Natural killer cell (primary cell): ENCODE measurements at regions not wholly inside any gene's neighbourhood (a gene's known extent, or its start where the extent isn't known, plus 50 kb on each side); places are given as distances from the start of the nearest gene placed in this dataset.
A peak's percentile ranks its signal among the peaks of the same experiment; 100 is the strongest.

ENCODE experiments used
- ATAC-seq, 3 donors: fragments of 150-1000 bp in 2 of 3; fragments of 200-7000 bp in 1 of 3; cut with Tn5 transposase; 1 replicate in 1 of 3; 2 replicates in 2 of 3; pipeline ENCODE4 v1.10.0; 2021; ENCODE audit warnings: mild to moderate bottlenecking in 2 of 3, moderate library complexity in 2 of 3
- DNase-seq, 2 donors: peaks; one replicate each; pipeline versions ENCODE4 v3.0.0 to v3.0.0-alpha.2; 2013 to 2021; ENCODE audit warnings: mixed read lengths in 1 of 2
- H3K27ac ChIP-seq: one replicate; pipeline ENCODE4 v1.5.1; 2013; ENCODE audit warnings: mild to moderate bottlenecking, low read length
- H3K27me3 ChIP-seq: one replicate; pipeline ENCODE4 v1.6.1; 2013; ENCODE audit warnings: low read length; ENCODE audit not compliant: control insufficient read depth, insufficient read depth
- H3K36me3 ChIP-seq: one replicate; pipeline ENCODE4 v1.6.1; 2013; ENCODE audit warnings: low read length; ENCODE audit not compliant: control insufficient read depth, insufficient read depth
- H3K4me1 ChIP-seq: one replicate; pipeline ENCODE4 v1.6.1; 2013; ENCODE audit warnings: low read length; ENCODE audit not compliant: control insufficient read depth, insufficient read depth
- H3K4me3 ChIP-seq: one replicate; pipeline ENCODE4 v1.5.1; 2013; ENCODE audit warnings: low read length
- H3K9me3 ChIP-seq: one replicate; pipeline ENCODE4 v1.6.1; 2013; ENCODE audit warnings: low read length; ENCODE audit not compliant: control insufficient read depth, insufficient read depth
- H3K27ac Mint-ChIP-seq, 2 donors: one replicate each; pipeline ENCODE4 v1.8.0; 2022; ENCODE audit warnings: mild to moderate bottlenecking in 2 of 2, mixed read lengths in 2 of 2, moderate library complexity in 1 of 2
- H3K27me3 Mint-ChIP-seq, 2 donors: one replicate each; pipeline ENCODE4 v1.8.0; 2022; ENCODE audit warnings: low read depth in 2 of 2, mixed read lengths in 2 of 2
- H3K36me3 Mint-ChIP-seq: one replicate; pipeline ENCODE4 v1.8.0; 2022; ENCODE audit warnings: mixed read lengths
- H3K4me1 Mint-ChIP-seq, 2 donors: one replicate each; pipeline ENCODE4 v1.8.0; 2022; ENCODE audit warnings: mixed read lengths in 2 of 2
- H3K4me3 Mint-ChIP-seq: one replicate; pipeline ENCODE4 v1.8.0; 2022; ENCODE audit warnings: mild to moderate bottlenecking, moderate library complexity, mixed read lengths
- H3K9me3 Mint-ChIP-seq, 2 donors: one replicate each; pipeline ENCODE4 v1.8.0; 2022; ENCODE audit warnings: mixed read lengths in 2 of 2
- WGBS: methylation state at CpG from one replicate; pipeline ENCODE4 v1.1.7; 2013; ENCODE audit warnings: missing lambda C conversion rate; ENCODE audit not compliant: insufficient coverage; 5-methylcytosine and 5-hydroxymethylcytosine counted together
- intact Hi-C: fragments of 100-400 bp; cut with micrococcal nuclease; formaldehyde crosslinking; loops from one replicate; pipeline ENCODE4 v1.14.2; 2022
- TF ChIP-seq, protein P1 (sequence below): fragments of 200-600 bp; IDR thresholded peaks from one replicate; pipeline ENCODE4 v1.8.0; 2022; ENCODE audit warnings: antibody characterized with exemption

DNA sequence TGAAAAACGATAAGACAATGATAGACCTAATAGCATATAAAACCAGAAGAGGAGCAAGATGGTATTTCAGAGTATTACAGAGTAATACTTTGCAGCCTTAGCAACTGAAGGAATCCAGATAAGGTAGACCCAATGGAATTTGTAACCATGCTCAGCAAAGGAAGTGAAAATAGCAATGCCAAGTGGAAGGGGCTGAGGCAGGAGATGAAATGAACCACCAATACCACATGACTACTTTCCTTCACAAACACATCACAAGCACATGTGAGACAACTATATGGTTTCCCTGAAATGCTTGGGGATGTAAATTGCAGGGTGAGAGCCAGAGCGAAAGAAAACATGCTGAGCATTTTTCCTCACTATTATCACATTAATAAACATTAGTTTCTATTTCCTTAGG is 79.8 kb upstream of the MELK start:
- intact Hi-C loops: no loop called here
- peak overlapping the region; percentile 59 to 78 for H3K27ac Mint-ChIP-seq

DNA sequence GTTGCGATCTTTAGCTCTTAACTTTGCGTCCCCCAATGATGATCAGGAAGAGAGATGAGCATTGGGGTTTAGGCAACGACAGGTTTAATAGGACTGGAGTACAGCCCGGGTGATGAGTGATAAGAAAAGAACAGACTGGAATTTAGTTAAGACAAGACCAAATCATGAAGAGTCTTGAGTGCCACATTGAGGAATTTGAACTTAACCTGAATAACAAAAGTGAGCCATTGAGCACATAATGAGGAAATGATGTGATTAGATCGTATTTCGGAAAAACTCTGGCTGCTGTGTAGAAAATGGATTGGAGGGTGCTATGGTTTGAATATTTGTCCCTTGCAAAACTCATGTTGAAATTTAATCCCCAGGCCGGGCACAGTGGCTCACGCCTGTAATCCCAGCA is 83.2 kb upstream of the MELK start:
- H3K27me3 Mint-ChIP-seq: no peaks in the 10 kb centered on the region
- no peaks in the 10 kb centered on the region for H3K9me3 Mint-ChIP-seq
- Histone ChIP-seq H3K36me3 (no peaks in the 10 kb centered on the region), H3K4me1 (peaks cover 36% of the 10 kb centered on the region), H3K27ac (no peak overlapping the region), H3K9me3 (no peaks in the 10 kb centered on the region), H3K27me3 (no peaks in the 10 kb centered on the region), H3K4me3 (no peak overlapping the region)
- H3K4me1 Mint-ChIP-seq: peaks cover 50 to 57% of the 10 kb centered on the region in 2 donors
- ATAC-seq (no peak), DNase-seq (no peak)
- TF ChIP-seq, protein P1, sequence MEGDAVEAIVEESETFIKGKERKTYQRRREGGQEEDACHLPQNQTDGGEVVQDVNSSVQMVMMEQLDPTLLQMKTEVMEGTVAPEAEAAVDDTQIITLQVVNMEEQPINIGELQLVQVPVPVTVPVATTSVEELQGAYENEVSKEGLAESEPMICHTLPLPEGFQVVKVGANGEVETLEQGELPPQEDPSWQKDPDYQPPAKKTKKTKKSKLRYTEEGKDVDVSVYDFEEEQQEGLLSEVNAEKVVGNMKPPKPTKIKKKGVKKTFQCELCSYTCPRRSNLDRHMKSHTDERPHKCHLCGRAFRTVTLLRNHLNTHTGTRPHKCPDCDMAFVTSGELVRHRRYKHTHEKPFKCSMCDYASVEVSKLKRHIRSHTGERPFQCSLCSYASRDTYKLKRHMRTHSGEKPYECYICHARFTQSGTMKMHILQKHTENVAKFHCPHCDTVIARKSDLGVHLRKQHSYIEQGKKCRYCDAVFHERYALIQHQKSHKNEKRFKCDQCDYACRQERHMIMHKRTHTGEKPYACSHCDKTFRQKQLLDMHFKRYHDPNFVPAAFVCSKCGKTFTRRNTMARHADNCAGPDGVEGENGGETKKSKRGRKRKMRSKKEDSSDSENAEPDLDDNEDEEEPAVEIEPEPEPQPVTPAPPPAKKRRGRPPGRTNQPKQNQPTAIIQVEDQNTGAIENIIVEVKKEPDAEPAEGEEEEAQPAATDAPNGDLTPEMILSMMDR: no peak
- intact Hi-C loops: loop anchor here (2.0 to 5.0 kb wide), 2 partner anchors 31 to 82 kb away; no protein-coding TSS in a partner anchor
- no peaks in the 10 kb centered on the region for H3K36me3 Mint-ChIP-seq
- over 99% methylated on average over 8 of the region's 8 CpGs for WGBS
- peak overlapping the region; percentile 3 for H3K4me3 Mint-ChIP-seq
- H3K27ac Mint-ChIP-seq: peak overlapping the region; percentile 92 to 95

More for the DNA sequence above, 79.8 kb upstream of the MELK start:
- no peaks in the 10 kb centered on the region for H3K9me3 ChIP-seq
- 100% methylated on average over 1 of the region's 2 CpGs for WGBS
- H3K27ac ChIP-seq: no peak overlapping the region
- H3K4me3 ChIP-seq: no peak overlapping the region
- H3K4me1 ChIP-seq: peaks cover 20% of the 10 kb centered on the region
- Mint-ChIP-seq H3K36me3 (no peaks in the 10 kb centered on the region), H3K27me3 (no peaks in the 10 kb centered on the region), H3K4me1 (peaks cover 32 to 34% of the 10 kb centered on the region in 2 donors), H3K4me3 (peak overlapping the region; percentile 36), H3K9me3 (no peaks in the 10 kb centered on the region)
- TF ChIP-seq, protein P1: no peak
- ATAC-seq (no peak), DNase-seq (peak in 1 of 2 donors; percentile 72)
- H3K36me3 ChIP-seq: no peaks in the 10 kb centered on the region
- no peaks in the 10 kb centered on the region for H3K27me3 ChIP-seq

DNA sequence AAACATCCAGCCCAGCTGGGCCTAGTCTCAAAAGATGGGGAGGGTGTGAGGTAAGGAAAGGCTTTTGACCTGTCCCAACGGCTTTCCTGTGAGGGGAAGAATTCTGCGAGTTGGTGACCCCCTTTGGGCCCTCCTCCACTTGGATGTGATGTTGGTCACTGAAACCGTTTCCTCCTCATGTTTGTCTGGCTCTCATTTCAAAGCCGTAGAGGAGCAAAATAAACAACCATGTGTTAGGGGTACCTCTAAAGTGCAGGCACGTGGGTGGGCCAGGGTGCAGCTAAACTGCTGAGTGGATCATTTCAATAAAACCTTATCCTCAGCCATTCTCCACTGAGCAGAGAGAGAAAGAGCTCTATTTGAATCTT is 84.3 kb upstream of the MELK start:
- Mint-ChIP-seq H3K27me3 (no peaks in the 10 kb centered on the region), H3K4me1 (peaks cover 42 to 60% of the 10 kb centered on the region in 2 donors), H3K4me3 (peak overlapping the region; percentile 96), H3K27ac (peak overlapping the region; percentile 92 to 95), H3K36me3 (no peaks in the 10 kb centered on the region), H3K9me3 (no peaks in the 10 kb centered on the region)
- intact Hi-C loops: loop anchor here (2.0 to 5.0 kb wide), 2 partner anchors 30 to 81 kb away; no protein-coding TSS in a partner anchor
- H3K4me3 ChIP-seq: peak overlapping the region; percentile 88
- DNase-seq: no peak
- ATAC-seq: no peak
- H3K9me3 ChIP-seq: no peaks in the 10 kb centered on the region
- WGBS: 9% methylated on average over 5 of the region's 5 CpGs
- H3K36me3 ChIP-seq: no peaks in the 10 kb centered on the region
- peak overlapping the region; percentile 98 for H3K27ac ChIP-seq
- TF ChIP-seq, protein P1: no peak
- peaks cover 34% of the 10 kb centered on the region for H3K4me1 ChIP-seq
- no peaks in the 10 kb centered on the region for H3K27me3 ChIP-seq
